GM18909 (cell line): ENCODE measurements at regions not wholly inside any gene's neighbourhood (a gene's known extent, or its start where the extent isn't known, plus 50 kb on each side); places are given as distances from the start of the nearest gene placed in this dataset.
A peak's percentile ranks its signal among the peaks of the same experiment; 100 is the strongest.
"Not testable (repeated sequence)": the region's sequence is repeated elsewhere in the genome, so short reads cannot be mapped to it uniquely, and the experiment has no call there.

Source experiments
- ATAC-seq: cut with Tn5 transposase; IDR thresholded peaks from one replicate; pipeline ENCODE4 v1.9.1; 2021; ENCODE audit warnings: mild to moderate bottlenecking; ENCODE audit not compliant: unreplicated experiment, poor library complexity

- ATAC-seq: not testable (repeated sequence)
Measured at GRCh38 chr4:138435046-138435445, 192.9 kb upstream of the SLC7A11 start.

GRCh38 chr4:138428611-138429010 is 186.5 kb upstream of the SLC7A11 start:
- no peak for ATAC-seq

GRCh38 chr4:138426786-138427185 is 184.6 kb upstream of the SLC7A11 start:
- no peak for ATAC-seq

DNA sequence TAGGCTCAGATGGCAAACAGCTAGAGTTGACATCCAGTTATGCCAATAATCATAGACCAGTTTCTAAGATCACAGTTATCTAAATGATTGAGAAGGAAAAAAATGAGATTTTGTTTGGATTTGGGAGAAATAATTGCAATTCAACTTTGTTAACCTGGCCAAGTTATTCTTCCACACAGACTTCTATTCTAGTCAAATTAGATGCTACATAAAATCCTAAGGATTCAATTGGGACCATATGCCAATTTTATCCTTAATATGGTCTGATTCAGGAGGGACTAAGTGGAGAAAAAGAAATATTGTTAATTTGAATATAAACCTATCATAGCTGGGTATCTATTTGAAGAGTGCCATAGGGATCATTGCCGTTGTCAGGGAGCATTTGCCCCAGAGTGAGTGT is 178.3 kb upstream of the SLC7A11 start:
- ATAC-seq: no peak

DNA sequence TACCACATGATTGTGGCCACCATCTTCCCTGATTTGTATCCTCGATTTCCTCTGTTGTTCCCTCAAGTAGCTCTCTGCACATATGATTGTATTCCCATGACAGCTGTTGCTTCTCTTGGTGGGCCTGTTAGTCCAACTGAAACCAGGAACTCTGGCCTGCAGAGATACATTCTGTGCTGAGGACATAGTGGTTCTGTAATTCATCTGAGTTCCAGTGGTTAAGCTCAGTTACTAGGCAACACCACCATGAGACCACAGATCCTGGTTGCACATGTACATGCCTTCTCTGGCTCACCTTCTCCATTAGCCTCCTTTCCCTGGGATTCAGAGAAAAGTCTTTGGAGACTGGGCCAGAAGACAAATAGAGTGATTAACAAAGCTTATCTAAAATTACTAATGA is 172.1 kb upstream of the SLC7A11 start:
- no peak for ATAC-seq

DNA sequence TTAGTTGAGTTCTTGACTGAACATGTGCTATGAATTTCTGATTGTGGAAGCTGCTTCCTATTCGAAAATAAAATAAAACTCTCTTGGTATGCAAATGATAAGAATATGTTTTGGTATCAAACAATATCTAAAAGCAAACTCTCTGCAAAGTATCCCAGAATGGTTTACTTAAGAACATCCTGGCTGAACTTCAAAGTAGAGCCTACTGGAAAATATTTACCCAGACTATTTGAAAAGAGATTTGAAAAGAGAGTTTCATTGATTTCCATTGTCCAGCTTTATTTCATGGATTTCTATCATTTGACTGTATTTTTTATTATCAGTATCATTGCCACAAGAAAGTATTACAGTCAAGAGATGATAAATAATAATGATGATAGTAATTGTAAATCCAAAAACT is 171.1 kb upstream of the SLC7A11 start:
- no peak for ATAC-seq

DNA sequence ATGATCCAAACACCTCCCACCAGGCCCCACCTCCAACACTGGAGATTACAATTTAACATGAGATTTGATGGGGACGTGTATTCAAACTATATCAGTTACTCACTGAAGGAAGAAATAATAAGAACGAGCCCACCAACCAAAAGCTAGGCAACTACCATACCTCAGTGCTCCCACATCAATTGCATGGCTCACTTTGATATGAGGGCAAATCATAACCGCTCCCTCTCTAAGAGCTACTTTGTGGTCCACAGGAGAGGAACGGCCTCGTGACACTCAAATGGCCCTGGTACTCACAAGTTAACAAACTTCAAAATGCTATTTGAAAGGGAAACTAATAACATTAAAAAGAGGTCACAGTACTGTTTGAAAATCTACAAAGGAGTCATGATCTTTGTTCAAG is 170.7 kb upstream of the SLC7A11 start:
- ATAC-seq: no peak

GRCh38 chr4:138410266-138410665 is 168.1 kb upstream of the SLC7A11 start:
- no peak for ATAC-seq

- peak; percentile 33 for ATAC-seq
Measured at GRCh38 chr4:138409670-138410069, 167.5 kb upstream of the SLC7A11 start.

- no peak for ATAC-seq
Measured at GRCh38 chr4:138408758-138409157, 166.6 kb upstream of the SLC7A11 start.

GRCh38 chr4:138407329-138407728 is 165.2 kb upstream of the SLC7A11 start:
- ATAC-seq: no peak

- ATAC-seq: no peak
Measured at GRCh38 chr4:138406876-138407275, 164.7 kb upstream of the SLC7A11 start.

GRCh38 chr4:138405934-138406567 is 163.9 kb upstream of the SLC7A11 start:
- peak; percentile 80 for ATAC-seq

- peak; percentile 78 for ATAC-seq
Measured at GRCh38 chr4:138405466-138405891, 163.3 kb upstream of the SLC7A11 start.

GRCh38 chr4:138404801-138405200 is 162.7 kb upstream of the SLC7A11 start:
- ATAC-seq: no peak

DNA sequence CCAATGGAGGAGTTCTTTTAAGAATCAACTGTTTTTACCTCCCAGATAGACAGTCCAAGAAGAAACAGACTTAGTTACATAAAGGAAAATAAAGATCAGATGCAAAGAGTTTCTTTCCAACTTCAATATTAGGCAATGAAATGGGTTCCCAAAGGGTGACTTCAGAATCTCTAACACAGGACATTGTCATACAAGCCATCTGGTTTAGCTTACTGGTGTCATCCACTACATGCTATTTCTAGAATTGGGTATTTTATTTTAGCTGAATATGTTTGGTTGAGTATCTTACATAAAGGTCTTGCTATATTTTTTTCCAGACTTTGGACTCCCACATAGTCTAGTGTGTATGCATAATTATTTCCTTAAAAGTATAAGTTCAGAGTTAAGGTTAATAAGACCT is 162.1 kb upstream of the SLC7A11 start:
- no peak for ATAC-seq

DNA sequence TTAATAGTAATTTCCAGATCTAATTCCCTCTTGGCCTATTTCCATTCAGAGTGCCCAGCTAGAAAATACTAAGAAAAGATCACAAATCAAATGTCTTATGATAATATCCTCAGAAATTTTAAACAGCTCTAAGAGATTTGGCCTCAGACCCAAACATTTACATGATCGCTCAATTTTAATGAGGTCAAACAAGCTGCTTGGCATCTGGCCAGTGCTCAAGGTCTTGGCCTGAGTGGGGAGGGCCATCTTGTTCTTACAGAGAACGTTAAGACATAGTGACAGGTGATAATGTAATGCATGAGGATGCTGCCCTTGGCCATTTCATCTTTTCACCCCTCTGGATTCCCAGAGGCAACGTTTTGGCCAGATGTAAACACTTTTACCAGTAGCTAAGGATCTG is 159.2 kb upstream of the SLC7A11 start:
- no peak for ATAC-seq

DNA sequence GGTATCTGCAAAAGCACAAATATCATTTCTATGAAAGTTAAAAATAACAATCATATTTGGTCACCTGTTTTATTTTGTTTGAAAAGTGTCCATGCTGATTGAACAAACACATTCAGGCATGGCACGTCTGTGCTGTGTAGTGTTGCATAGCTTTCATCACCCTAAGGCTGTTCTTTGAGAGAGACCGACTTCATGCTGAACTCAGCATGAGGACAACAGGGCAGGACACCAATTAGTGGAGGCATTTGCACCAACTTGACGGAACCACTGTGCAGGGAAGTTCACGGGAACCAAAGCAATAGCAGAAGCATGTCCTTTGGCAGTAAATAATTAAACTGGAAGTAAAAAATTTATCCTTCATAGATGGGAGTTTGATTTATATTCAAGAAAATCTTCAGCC is 158.4 kb upstream of the SLC7A11 start:
- no peak for ATAC-seq

GRCh38 chr4:138400066-138400465 is 157.9 kb upstream of the SLC7A11 start:
- ATAC-seq: no peak

DNA sequence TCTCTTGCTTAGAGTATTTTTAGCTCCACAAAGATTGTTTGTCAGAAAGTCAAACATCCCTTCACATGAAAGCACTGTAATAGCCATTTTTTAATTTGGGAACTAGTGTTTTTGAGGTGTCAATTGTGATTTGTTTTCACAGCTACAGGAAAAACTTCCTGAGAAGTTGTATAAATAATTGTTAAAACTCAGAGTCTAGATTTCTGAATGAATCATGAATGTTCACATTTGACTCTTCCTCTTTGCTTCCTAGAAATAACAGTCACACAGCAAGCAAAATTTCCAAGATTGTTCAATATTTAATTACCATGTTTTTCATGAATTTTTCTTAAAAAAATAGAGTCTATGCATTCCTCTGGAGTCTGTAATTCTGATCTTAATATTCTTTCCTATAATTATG is 156.9 kb upstream of the SLC7A11 start:
- no peak for ATAC-seq

GRCh38 chr4:138398322-138398721 is 156.2 kb upstream of the SLC7A11 start:
- no peak for ATAC-seq

GRCh38 chr4:138393886-138394610 is 151.9 kb upstream of the SLC7A11 start:
- no peak for ATAC-seq
